NCI-H2227 (cell line): ENCODE measurements at regions not wholly inside any gene's neighbourhood (a gene's known extent, or its start where the extent isn't known, plus 50 kb on each side); places are given as distances from the start of the nearest gene placed in this dataset.
A peak's percentile ranks its signal among the peaks of the same experiment; 100 is the strongest.
"Not testable (repeated sequence)": the region's sequence is repeated elsewhere in the genome, so short reads cannot be mapped to it uniquely, and the experiment has no call there.

Source experiments
- DNase-seq: peaks from one replicate; lab custom pipeline; 2025; ENCODE audit not compliant: unreplicated experiment; lab: John Stamatoyannopoulos, UW

GRCh38 chr12:131447636-131448035 lies 263.3 kb upstream of the SFSWAP start:
- DNase-seq, result not testable (repeated sequence)

DNA sequence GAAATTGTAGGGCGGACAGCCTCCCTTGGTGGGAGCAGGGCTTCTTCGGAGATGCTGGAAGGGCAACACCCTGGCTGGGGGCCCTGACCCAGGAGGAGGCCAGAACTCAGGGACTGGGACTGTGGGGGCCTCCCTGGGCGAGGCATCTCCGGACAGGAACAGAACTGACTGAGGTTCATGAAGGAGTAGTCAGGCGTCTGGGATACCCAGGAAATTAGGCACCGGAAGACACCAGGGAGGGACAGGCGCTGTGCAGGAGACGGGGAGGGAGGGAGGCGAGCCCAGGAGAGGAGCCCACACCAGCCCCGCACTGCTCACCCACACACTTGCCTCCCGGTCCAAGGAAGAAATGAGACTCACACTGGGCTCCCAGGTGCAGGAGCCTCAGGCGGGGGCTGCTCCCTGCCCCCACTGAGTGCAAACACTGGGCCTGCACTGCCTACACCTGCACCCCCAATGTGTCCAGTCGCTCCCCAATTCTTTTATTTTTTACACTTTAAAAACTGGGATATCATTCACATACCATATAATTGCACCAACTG lies 262.6 kb upstream of the SFSWAP start:
- DNase-seq, result no peak

DNA sequence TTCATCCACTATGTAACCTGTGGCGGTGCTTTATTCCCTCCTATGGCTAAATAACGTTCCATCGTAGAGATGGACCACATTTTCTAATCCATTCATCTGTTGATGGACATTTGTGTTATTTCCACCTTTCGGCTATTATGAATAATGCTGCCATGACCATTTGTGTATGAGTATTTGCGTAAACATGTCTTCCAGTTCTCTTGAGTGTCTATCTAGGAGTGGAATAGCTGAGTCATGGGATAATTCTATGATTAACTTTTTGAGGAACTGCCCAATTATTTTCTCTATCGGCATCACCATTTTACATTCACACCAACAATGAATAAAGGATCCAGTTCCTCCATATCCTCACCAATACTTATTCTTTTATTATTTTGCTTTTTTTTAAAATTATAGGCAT lies 261.9 kb upstream of the SFSWAP start:
- DNase-seq, result no peak

DNA sequence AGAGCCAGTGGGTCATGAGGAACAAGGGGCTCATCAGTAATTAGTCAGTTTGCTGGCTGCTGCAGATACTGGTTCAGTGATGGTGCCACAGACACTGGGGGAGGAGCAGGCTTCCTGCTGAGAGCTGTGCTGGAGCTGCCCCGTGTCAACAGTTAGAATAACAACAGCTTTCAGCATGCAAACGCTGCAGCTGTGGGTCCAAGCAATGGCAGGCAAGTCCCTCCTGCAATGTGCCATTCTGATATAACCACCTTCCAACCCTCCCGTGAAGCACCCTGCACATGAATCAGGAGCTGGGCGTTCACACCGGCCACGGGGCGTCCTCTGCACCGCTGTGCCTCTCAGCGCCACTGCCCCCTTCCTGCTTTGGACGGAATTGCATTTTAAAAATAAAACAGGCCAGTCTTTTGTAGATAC lies 258.4 kb upstream of the SFSWAP start:
- no peak for DNase-seq

GRCh38 chr12:131454418-131455217 lies 256.3 kb upstream of the SFSWAP start:
- DNase-seq, result peak; percentile 58

DNA sequence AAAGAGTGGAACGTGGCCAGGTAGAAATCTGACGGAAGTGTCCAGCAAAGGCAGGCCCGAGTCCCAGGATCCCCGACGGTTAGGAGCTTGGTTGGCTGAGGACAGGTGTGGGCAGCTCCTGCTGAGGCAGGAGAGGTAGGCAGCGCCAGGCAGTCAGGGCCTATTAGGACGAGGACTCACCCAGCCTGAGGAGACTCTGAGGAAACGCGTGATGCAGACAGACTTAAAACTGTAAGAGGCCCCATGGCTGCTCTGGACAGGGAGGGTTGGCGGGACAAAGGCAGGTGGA lies 255.7 kb upstream of the SFSWAP start:
- no peak for DNase-seq

GRCh38 chr12:131455581-131456110 lies 255.2 kb upstream of the SFSWAP start:
- no peak for DNase-seq

DNA sequence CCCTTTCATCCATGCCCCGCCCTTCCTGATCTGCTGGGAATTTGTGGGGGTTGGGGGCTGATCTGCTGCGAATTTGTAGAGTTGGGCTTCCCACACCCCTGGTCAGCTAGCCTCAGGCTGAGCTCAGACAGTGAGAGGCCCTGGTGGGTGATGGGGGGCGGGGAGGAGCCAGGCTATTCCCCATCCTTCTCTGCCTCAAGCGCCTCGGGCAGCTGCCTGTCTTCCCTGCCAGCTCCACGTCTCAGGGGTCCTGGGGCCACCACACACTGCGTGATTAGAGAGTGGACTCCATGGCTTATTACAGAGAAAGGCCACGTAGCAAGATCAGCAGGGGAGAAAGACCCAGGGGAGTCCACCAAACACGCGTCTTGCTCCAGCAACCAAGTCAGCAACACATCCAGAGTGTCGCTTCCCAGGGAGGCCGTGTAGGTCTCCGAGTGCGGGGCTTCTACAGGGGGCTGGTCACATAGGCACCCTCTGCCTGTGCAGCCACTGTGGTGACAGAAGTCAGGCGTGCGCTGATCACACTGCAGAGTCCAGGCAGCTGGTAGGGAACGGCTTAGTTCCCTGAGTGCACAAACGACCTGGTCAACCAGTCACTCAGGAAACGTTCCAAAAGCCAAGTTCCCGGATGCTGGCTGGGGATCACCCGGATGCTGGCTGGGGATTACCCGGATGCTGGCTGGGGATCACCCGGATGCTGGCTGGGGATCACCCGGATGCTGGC lies 254.4 kb upstream of the SFSWAP start:
- no peak for DNase-seq

- DNase-seq, result no peak
These were observed 253.9 kb upstream of the SFSWAP start for GRCh38 chr12:131457028-131457310.

DNA sequence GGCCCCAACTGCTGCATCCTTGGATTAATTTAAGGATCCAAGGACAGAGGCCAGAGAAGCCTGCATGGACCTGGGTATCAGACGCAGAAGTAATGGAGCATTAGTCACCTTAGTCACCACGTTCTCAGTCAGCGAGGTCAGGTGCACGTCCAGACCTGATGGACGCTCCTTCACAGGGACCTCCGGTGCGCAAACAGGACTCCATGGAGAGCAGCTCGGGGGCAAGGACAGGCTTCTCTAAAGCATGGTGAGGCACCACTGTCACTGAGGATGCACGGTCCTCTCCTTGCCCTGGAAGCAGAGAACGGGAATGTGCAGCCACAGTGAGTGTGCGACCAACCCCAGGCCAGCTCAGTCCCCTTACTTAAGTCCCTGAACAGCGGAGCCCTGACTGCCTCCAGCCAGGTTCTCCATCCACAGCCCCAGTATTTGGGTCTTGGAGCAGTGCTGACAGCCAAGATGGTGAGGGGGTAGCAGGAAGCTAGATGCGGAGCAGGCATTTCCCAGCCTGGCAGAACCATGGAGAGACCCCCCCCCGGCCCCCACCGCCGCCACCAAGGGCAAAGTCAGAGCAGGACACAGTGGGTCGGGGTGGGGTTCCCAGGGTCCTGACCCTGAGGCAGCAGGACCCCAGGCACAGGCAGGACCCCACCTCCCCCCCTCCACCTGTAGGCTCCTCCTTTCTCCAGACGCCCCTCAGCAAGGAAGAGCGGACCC lies 253.4 kb upstream of the SFSWAP start:
- no peak for DNase-seq

- no peak for DNase-seq
These were observed 252.9 kb upstream of the SFSWAP start for GRCh38 chr12:131458048-131458374.

DNA sequence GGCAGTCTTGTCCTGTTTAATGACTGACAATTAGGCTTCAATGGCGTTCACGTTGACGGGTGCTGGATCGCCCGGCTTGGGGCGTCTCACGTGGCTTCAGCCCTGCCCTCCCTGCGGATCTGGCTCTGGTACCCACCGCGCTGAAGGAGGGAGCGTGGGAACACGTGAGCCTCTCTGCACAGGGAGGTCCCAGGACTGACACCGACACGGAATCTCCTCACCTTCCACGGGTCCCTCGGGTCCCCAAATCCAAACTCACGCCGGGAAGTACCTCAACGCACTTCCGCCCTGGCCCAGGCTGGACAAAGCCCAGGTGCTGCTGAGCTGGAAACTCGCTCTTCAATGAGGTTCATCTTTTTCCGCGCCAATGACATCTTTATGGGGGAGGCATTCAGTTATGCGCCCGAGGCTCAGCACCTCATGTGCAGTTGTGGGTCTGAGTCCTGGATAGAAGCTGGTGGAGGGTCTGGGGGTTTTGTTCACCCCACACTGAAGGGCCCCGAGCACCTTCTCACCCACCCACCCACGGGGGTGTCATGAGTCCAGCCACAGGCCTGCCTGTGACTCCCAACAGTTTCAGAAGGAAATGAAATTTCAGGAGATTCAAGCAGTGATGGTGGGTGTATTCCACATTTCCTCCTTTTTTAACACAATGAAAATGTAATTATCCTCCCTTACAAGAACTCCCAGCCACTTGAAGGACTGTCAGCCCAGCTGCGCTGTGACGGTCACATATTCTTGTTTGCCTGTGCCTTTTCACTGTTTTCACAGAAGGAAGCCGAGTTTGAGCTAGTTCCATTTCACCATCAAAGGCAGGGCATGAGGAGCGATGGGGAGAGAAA lies 251.7 kb upstream of the SFSWAP start:
- DNase-seq, result peak; percentile 56

- no peak for DNase-seq
These were observed 251.0 kb upstream of the SFSWAP start for GRCh38 chr12:131459773-131460365.

DNA sequence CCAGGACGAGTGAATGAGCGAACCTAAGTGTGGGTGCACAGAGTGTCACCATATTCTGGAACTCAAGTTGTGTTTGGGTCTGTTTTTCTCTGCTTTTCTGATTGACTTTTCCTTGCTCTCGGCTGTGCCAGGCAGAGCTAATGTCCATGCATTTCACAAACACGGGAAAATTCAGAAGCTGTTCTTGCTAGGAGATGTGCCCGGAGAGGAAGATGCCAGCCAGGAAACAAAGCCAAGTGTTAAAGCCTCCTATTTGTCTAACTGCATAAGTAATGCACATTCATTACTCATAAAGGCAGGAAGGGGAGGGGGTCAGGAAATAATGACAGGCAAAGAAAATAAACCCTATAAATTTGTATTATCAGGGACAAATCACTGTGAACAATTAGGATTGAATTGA lies 250.4 kb upstream of the SFSWAP start:
- DNase-seq, result no peak

GRCh38 chr12:131461096-131461495 lies 249.8 kb upstream of the SFSWAP start:
- DNase-seq, result no peak

- DNase-seq, result peak; percentile 14
These were observed 247.7 kb upstream of the SFSWAP start for GRCh38 chr12:131463174-131463573.

- no peak for DNase-seq
These were observed 246.8 kb upstream of the SFSWAP start for GRCh38 chr12:131464081-131464480.

- no peak for DNase-seq
These were observed 244.6 kb upstream of the SFSWAP start for GRCh38 chr12:131466306-131466705.

GRCh38 chr12:131466932-131467331 lies 244.0 kb upstream of the SFSWAP start:
- DNase-seq, result no peak

- DNase-seq, result no peak
These were observed 242.7 kb upstream of the SFSWAP start for GRCh38 chr12:131468206-131468605.

DNA sequence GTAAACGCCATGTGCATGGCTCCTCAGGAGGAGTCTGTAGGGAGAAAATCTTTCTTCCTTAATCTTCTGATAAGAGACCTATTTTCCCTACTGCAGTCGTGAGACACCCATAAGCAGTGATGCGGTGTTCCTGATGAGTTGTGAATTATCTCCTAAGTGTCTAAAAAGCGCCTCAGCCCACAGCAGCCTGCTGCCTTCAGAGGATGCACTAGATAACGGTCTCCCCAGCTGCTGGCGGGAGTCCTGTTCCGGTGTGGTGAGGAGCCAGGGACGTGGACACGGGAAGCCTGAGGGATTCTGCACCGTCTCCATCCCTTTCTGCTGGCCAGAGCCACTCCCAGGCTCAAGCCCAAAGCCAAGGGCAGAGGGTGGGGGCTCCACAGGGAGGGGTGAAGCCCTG lies 240.9 kb upstream of the SFSWAP start:
- not testable (repeated sequence) for DNase-seq
